ENCODE measurements at regions not wholly inside any gene's neighbourhood (a gene's known extent, or its start where the extent isn't known, plus 50 kb on each side); places are given as distances from the start of the nearest gene placed in this dataset.

DNA sequence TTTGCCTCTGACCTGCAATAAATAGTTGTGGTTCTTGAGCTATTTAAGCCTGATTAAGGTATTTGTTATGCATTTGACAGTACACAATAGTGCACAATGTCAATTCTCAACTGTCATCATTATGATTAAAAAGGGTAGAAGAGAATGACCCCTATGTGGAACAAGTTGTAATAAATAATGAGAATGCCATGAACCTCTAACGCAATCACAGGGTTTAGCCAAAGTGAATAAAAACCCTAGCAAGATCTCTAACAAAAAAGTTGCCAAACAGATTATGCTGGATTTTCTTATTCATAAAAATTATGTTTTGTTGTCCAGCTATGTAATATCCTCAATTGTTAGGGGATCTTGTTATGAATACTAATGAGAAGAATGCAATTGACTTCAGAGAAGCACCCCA is 387.4 kb downstream of the GPAT3 start:
- TF ChIP-seq, protein P1, sequence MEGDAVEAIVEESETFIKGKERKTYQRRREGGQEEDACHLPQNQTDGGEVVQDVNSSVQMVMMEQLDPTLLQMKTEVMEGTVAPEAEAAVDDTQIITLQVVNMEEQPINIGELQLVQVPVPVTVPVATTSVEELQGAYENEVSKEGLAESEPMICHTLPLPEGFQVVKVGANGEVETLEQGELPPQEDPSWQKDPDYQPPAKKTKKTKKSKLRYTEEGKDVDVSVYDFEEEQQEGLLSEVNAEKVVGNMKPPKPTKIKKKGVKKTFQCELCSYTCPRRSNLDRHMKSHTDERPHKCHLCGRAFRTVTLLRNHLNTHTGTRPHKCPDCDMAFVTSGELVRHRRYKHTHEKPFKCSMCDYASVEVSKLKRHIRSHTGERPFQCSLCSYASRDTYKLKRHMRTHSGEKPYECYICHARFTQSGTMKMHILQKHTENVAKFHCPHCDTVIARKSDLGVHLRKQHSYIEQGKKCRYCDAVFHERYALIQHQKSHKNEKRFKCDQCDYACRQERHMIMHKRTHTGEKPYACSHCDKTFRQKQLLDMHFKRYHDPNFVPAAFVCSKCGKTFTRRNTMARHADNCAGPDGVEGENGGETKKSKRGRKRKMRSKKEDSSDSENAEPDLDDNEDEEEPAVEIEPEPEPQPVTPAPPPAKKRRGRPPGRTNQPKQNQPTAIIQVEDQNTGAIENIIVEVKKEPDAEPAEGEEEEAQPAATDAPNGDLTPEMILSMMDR (IDR thresholded peaks at IDR 0.05) = no peak
- no peak overlapping the region for H3K4me3 Mint-ChIP-seq
- H3K4me1 Mint-ChIP-seq = peaks cover 6% of the 10 kb centered on the region
- no peak for DNase-seq
- no peaks in the 10 kb centered on the region for H3K9me3 Mint-ChIP-seq
- H3K27ac Mint-ChIP-seq = no peak overlapping the region
- no peaks in the 10 kb centered on the region for H3K36me3 Mint-ChIP-seq (ENCODE audit: low read depth)
- H3K27me3 Mint-ChIP-seq (ENCODE audit: low read depth, poor library complexity) = no peaks in the 10 kb centered on the region

DNA sequence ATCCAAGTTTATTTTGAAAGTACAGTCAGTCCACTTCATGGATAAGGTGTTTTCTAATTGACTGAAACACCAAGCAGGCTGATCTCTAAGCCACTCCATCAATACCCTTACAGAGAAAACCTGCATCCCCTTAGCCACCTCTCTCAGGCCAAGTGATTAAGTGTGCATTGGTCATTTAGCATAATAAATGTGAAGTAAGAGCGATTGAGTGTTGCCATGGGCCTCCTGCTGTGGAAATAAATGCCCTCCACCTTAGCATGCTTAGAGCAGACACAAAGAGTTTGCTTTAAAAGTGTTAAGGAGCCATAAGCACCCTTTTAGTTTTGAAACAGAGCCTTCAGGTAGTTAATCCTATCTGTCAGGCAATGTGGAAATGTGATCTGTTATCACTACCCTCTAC is 386.5 kb downstream of the GPAT3 start:
- Mint-ChIP-seq H3K27me3 (ENCODE audit: low read depth, poor library complexity) (no peaks in the 10 kb centered on the region), H3K4me1 (peaks cover 6% of the 10 kb centered on the region), H3K4me3 (no peak overlapping the region), H3K27ac (no peak overlapping the region), H3K9me3 (no peaks in the 10 kb centered on the region), H3K36me3 (ENCODE audit: low read depth) (no peaks in the 10 kb centered on the region)
- DNase-seq = no peak
- TF ChIP-seq, protein P1 (IDR thresholded peaks at IDR 0.05) = no peak

DNA sequence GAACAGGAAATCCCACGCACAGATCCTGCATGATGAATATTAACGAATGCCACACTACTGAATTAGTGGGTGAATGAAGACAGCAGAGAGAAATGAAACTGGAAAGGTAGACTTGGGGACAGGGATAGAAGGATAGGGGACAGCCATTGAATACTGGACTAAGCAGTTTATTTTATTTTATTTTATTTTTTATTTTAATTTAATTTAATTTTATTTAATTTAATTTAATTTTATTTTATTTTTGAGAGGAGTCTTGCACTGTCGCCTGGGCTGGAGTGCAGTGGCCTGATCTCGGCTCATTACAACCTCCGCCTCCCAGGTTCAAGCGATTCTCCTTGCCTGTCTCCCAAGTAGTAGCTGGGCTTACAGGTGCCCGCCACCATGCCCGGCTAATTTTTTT is 385.2 kb downstream of the GPAT3 start:
- Mint-ChIP-seq H3K4me3 (no peak overlapping the region), H3K27me3 (ENCODE audit: low read depth, poor library complexity) (no peaks in the 10 kb centered on the region), H3K36me3 (ENCODE audit: low read depth) (no peaks in the 10 kb centered on the region), H3K9me3 (no peaks in the 10 kb centered on the region), H3K4me1 (peaks cover 6% of the 10 kb centered on the region), H3K27ac (no peak overlapping the region)
- no peak for DNase-seq
- TF ChIP-seq, protein P1 (IDR thresholded peaks at IDR 0.05) = no peak

DNA sequence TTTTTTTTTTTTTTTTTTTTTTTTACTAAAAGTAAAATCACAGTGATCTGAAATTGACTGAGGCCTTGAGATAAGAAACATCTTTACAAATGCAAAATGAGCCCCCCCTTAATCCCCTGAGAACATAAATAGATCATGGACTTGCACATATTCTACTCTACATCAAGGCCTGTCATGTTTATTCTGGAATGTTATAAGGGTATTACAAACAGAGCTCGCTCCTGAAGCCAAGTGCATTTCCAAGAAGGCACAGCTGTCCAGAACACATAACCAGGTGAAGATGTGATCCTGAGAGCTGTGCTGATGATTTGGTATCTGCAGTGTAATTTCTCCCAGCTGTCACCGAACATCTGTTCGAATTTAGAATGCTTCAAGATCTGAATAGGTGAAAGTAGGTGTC is 384.5 kb downstream of the GPAT3 start:
- Mint-ChIP-seq H3K9me3 (no peaks in the 10 kb centered on the region), H3K36me3 (ENCODE audit: low read depth) (no peaks in the 10 kb centered on the region), H3K27ac (no peak overlapping the region), H3K27me3 (ENCODE audit: low read depth, poor library complexity) (no peaks in the 10 kb centered on the region), H3K4me1 (peaks cover 14% of the 10 kb centered on the region), H3K4me3 (no peak overlapping the region)
- TF ChIP-seq, protein P1 (IDR thresholded peaks at IDR 0.05) = no peak
- no peak for DNase-seq

DNA sequence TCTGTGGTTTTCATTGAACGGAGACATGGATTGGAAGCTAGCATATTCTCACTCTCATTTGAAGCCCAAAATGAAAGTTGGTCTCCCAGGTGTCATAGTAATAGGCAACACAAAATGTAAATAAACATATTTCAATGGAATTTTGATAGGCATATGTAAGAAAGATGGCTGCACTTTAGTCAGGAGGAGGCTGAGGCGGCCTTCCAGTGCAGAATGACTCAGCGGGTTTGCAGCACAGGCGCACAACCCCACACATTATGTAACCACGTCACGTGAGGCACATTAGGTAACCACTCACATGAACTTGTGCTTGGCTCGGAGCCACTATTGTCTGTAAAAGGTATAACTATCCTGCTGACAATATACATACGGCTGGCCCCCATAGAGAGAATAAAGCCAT is 381.7 kb downstream of the GPAT3 start:
- TF ChIP-seq, protein P1 (IDR thresholded peaks at IDR 0.05) = no peak
- H3K9me3 Mint-ChIP-seq = no peaks in the 10 kb centered on the region
- H3K27me3 Mint-ChIP-seq (ENCODE audit: low read depth, poor library complexity) = no peaks in the 10 kb centered on the region
- DNase-seq = no peak
- no peaks in the 10 kb centered on the region for H3K36me3 Mint-ChIP-seq (ENCODE audit: low read depth)
- no peak overlapping the region for H3K27ac Mint-ChIP-seq
- peaks cover 15% of the 10 kb centered on the region for H3K4me1 Mint-ChIP-seq
- H3K4me3 Mint-ChIP-seq = no peak overlapping the region

DNA sequence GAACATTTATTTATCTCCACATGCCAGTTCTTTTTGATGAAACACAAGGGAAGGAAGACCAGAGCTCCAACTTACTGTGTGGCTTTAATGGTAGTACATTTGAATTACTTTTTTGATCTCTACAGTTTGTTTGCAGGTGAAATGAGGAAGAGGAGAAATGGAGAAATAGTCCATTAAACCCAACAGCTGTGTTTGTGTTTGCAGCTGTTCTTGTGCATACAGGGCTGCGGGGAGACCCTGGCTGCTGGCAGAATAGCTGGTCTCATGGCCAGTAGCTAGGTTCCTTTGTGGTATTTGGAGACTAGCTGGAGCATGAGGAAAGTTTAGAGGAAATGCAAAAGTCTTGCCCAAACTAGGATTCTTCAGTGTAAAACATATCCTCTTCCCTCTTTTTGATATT is 374.8 kb downstream of the GPAT3 start:
- peaks cover 6% of the 10 kb centered on the region for H3K4me1 Mint-ChIP-seq

More for the DNA sequence above, 374.8 kb downstream of the GPAT3 start:
- TF ChIP-seq, protein P1 (IDR thresholded peaks at IDR 0.05) = no peak
- Mint-ChIP-seq H3K27ac (no peak overlapping the region), H3K9me3 (no peaks in the 10 kb centered on the region), H3K4me3 (no peak overlapping the region), H3K36me3 (ENCODE audit: low read depth) (no peaks in the 10 kb centered on the region), H3K27me3 (ENCODE audit: low read depth, poor library complexity) (peaks cover 5% of the 10 kb centered on the region)
- no peak for DNase-seq
